Epithelial cell of esophagus (primary cell): ENCODE measurements at regions not wholly inside any gene's neighbourhood (a gene's known extent, or its start where the extent isn't known, plus 50 kb on each side); places are given as distances from the start of the nearest gene placed in this dataset.
A peak's percentile ranks its signal among the peaks of the same experiment; 100 is the strongest.

Source experiments
- DNase-seq: peaks from one replicate; pipeline ENCODE4 v3.0.0; 2010; ENCODE audit warnings: low read depth
- H3K4me3 ChIP-seq: 2 replicates; pipeline ENCODE4 v1.5.1; 2011; ENCODE audit warnings: mild to moderate bottlenecking, low read length, control low read depth
- TF ChIP-seq, protein P1 (sequence below): IDR thresholded peaks from 2 replicates; pipeline ENCODE4 v1.5.1; 2011; ENCODE audit warnings: low read depth, mild to moderate bottlenecking, low read length, control low read depth, inconsistent platforms; ENCODE audit not compliant: insufficient read depth; ENCODE audit errors: missing control alignments

DNA sequence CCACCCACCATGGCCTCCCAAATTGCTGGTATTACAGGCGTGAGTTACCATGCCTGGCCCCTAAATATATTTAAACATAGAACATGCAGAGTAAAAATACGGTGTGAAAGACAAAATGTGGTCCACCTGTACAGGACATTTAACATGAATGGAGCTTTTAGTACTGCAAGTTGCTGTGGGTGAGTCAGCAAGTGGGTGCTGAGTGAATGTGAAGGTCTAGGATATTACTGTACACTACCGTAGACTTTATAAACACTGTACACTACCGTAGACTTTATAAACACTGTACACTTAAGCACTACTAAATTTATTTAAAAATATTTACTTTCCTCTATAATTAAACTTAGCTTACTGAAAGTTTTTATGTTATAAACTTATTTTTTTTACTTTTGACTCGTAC is 317.8 kb downstream of the PRDM9 start:
- no peak overlapping the region for H3K4me3 ChIP-seq
- TF ChIP-seq, protein P1, sequence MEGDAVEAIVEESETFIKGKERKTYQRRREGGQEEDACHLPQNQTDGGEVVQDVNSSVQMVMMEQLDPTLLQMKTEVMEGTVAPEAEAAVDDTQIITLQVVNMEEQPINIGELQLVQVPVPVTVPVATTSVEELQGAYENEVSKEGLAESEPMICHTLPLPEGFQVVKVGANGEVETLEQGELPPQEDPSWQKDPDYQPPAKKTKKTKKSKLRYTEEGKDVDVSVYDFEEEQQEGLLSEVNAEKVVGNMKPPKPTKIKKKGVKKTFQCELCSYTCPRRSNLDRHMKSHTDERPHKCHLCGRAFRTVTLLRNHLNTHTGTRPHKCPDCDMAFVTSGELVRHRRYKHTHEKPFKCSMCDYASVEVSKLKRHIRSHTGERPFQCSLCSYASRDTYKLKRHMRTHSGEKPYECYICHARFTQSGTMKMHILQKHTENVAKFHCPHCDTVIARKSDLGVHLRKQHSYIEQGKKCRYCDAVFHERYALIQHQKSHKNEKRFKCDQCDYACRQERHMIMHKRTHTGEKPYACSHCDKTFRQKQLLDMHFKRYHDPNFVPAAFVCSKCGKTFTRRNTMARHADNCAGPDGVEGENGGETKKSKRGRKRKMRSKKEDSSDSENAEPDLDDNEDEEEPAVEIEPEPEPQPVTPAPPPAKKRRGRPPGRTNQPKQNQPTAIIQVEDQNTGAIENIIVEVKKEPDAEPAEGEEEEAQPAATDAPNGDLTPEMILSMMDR, result no peak
- DNase-seq, result peak; percentile 18

GRCh38 chr5:23840083-23840482 is 332.7 kb downstream of the PRDM9 start:
- no peak overlapping the region for H3K4me3 ChIP-seq
- DNase-seq, result peak; percentile 12
- TF ChIP-seq, protein P1, result no peak

- TF ChIP-seq, protein P1, result no peak
- no peak overlapping the region for H3K4me3 ChIP-seq
- DNase-seq, result no peak
Observed at GRCh38 chr5:23864786-23865185, 357.4 kb downstream of the PRDM9 start.

- TF ChIP-seq, protein P1, result no peak
- no peak for DNase-seq
- no peak overlapping the region for H3K4me3 ChIP-seq
Observed at GRCh38 chr5:23877847-23878246, 370.4 kb downstream of the PRDM9 start.

GRCh38 chr5:23884405-23885031 is 377.1 kb downstream of the PRDM9 start:
- DNase-seq, result no peak
- H3K4me3 ChIP-seq, result no peak overlapping the region

DNA sequence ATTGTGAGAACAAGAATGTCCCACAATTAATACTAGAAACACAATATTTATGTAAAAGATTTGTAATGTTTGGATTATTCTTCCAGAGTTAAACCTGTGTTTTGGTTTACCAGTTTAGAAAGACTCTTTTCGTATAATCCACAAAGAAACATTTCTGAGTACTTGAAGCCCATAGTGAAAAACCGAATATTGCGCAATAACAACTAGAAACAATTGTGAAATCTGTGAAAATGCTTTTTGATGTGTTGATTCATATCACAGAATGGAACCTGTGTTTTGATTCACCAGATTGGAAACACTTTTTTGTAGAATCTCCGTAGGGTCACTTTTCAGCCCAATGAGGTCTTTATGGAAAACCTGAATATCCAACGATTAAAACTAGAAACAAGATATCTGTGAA is 386.2 kb downstream of the PRDM9 start:
- H3K4me3 ChIP-seq, result no peak overlapping the region
- TF ChIP-seq, protein P1, result no peak
- DNase-seq, result peak; percentile 0

More at GRCh38 chr5:23884405-23885031, 377.1 kb downstream of the PRDM9 start:
- TF ChIP-seq, protein P1, result no peak

GRCh38 chr5:23895614-23896013 is 388.2 kb downstream of the PRDM9 start:
- TF ChIP-seq, protein P1, result no peak
- H3K4me3 ChIP-seq, result no peak overlapping the region
- DNase-seq, result no peak
